ENCODE measurements at regions not wholly inside any gene's neighbourhood (a gene's known extent, or its start where the extent isn't known, plus 50 kb on each side); places are given as distances from the start of the nearest gene placed in this dataset.

DNA sequence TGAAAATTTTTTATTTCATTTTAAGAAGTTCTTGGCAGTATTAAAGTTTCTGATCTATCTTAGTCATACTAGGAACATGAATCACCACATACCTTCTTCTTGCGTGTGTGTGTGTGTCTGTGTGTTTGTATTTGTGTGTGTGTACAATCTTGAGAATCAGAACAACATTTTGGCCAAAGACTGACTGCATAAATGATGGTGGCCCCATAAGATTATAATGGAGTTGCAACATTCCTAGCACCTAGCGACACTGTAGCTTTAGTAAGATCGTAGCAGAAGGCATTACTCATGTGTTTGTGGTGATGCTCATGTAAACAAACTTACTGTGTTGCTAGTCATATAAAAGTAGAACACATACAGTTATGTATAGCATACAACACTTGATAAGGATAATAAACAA, 205.4 kb downstream of the FAM76B start:
- peak; percentile 23 for DNase-seq (ENCODE audit: low read depth)

GRCh38 chr11:95577716-95578460, 211.7 kb downstream of the FAM76B start:
- peak; percentile 66 for DNase-seq (ENCODE audit: low read depth)

DNA sequence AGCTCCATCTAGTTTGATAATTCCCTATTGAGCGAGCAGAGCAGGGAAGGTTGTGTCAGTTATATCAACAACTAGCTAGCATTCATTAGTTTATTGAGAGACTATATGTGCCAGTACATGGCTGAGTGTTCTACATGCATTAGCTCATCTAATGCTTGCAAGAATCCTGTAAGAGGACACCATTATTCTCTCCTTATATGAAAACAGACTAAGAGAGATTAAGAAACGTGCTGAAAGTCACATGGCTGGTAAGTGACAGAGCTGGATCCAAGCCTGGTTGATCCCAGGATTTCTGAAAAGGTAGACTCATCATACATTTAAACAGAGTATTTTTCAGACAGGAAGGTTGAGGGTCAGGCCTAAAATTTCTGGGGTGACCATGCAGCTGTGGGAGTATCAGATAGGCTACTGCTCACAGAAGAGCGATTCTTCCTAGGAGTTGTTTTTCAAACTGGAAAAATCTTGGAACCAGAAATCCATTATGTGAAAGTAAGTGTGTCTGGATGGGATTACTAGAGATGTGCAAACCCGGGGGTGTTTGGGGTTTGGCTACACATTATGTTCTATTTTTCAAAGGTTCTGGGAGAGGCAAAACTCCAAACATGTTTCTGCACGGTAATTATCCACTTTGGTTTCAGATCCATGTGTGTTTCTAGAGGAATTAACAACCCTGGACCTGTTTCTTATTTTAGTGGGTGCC, 213.3 kb downstream of the FAM76B start:
- no peak for DNase-seq (ENCODE audit: low read depth)

GRCh38 chr11:95575517-95575916, 214.1 kb downstream of the FAM76B start:
- DNase-seq (ENCODE audit: low read depth) = peak; percentile 46

DNA sequence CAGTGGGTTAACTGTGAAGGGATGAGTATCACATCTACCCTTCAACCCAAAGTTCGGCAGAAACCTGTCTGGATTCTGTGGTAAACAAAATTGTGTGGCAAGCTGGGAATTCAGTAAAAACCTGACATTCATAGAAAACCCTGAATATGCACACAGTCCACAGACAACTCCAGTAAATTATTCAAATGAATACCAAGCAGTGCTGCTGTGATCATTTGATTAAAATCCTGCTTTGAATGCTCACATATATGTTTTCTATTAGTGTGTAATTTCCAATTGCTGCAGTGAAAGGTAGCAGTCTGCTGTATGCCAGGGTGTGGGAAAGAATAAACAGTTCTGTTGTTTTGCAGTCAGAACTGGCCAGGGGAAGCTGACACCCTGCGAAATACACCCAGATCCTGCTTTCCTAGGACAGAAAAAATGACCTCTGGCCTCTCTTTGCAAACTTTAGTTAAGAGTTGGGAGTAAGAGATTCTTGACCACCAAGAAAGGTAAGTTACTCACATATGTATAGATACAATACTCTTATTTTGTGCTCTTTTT, 217.8 kb downstream of the FAM76B start:
- no peak for DNase-seq (ENCODE audit: low read depth)

GRCh38 chr11:95570845-95571244, 218.7 kb downstream of the FAM76B start:
- no peak for DNase-seq (ENCODE audit: low read depth)

DNA sequence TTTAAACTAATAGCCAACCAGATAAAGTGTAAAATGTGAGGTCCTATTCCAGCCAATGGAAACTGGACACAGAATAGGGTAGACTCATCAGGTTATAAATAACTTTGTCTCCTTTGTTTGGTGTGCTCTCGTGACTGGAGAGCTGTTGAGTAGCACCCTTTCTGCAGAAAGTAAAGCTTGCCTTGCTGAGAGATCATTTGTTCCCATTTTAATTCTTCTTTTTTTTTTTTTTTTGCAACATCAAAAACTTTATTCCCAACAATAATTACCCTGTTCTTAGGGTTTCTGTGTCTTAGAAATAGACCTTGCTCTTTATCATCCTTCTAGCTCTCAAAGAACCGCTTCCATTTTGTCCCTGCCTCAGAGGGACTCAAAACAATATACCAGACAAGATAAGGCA, 220.4 kb downstream of the FAM76B start:
- no peak for DNase-seq (ENCODE audit: low read depth)

DNA sequence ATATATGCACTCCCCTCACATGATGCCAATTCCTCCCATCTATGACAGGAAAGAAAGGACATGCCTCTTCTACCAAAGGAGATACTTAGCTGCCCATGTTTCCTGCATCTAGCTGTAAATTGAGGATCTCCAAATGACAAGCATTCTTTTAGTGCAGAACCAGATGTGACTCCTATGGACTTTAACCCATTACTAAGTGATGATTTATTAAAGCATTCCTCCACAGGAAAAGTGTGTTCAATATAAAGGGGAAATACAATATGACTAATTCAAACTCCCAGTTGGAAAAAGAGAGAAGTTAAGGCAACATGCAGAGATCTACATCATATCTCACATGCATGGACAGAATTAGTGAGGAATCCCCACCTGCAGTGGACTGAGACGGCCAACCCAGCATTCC, 221.3 kb downstream of the FAM76B start:
- no peak for DNase-seq (ENCODE audit: low read depth)

DNA sequence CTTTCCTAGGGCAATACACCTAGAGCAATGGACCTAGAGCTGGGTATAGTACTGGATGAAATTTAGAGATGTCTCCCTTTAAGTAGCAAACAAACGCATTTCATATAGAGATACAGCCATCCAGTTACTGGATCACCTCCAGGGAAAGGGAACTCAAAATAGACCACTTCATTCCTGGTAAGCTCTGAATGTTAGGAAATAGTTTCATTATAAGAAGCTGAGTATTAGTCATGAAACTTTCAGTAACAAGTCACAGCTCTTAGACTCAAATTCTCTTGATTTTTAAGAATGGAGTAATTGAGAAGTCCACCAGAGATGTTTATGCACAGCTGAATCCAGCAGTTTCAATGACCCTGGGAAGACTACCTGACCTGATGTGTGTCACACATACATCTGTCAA, 221.9 kb downstream of the FAM76B start:
- peak; percentile 33 for DNase-seq (ENCODE audit: low read depth)

DNA sequence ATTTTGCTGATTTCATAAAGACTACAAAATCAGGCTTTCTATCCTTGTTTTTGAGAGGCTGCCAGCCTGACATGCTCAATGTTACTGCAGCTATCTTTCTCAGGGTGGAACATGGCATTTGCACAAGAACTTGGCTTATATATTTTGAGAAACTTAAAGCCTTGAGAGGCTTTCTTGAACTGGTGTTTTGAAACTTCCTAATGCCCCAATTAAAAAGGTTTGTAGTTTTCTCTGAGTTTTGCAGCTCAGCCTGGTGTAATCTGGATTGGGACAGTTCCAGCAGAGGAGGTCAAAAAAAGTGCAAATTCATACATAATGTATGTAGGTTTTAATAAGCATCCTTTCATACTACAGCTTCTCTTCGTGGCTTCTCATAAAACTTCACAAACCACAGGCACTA, 223.4 kb downstream of the FAM76B start:
- DNase-seq (ENCODE audit: low read depth) = no peak

- no peak for DNase-seq (ENCODE audit: low read depth)
Measured at GRCh38 chr11:95565724-95566141, 223.8 kb downstream of the FAM76B start.

DNA sequence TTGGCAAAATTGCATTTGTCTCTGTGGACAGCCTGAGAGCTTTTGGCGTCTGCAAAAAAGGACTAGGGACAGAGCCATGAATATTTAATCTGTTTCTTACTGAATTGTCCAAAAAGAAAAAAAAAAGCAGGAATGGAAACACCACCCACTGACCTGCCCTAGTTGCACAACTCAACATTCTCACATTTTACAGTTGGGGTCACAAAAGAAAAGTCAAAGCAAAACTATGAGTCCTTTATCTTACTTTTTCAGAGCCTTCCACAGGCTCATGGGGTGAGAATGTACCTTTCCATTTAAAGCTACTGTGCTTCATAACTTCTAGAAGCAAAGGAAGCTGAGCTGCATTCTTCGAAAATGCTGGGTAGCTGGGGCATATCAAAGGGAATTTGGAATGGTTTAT, 225.7 kb downstream of the FAM76B start:
- no peak for DNase-seq (ENCODE audit: low read depth)

DNA sequence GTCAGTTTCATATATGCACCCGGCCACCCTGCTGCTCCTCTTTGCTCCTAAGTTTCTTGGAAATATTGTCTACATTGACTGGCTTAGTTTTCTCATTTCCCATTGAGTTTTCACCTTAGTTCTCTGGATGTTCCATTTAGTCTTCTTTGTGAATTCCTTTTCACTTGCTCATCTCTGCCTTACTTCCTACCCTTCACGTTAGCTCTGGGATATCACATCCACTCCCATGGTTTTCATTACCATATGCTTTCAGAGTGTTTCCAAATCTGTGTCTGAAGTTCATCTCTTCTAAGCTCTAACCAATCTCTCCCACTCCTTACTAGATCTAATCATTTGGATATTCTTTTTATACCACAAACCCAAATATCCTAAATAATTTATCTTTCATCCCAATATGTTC, 226.4 kb downstream of the FAM76B start:
- DNase-seq (ENCODE audit: low read depth) = no peak

- no peak for DNase-seq (ENCODE audit: low read depth)
Measured at GRCh38 chr11:95562196-95562921, 227.2 kb downstream of the FAM76B start.

DNA sequence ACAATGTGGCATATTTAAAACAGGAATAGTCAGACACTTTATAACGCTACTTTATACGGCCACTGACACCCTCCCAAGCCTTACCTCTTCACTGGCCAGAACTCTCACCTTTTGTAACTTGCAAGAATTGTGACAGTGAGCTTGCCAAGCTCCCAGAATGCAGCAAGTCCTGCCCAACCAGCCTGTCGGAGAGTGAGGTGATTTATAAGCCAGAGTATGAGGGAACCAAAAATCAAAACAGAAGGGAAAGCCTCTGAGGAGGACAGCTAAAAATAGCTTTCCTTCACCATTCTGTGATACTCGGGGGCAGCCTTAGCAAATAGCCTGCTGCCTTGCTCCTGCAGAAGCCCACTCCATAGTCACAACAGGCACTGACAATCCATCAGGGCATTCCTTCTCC, 229.7 kb downstream of the FAM76B start:
- DNase-seq (ENCODE audit: low read depth) = no peak

- no peak for DNase-seq (ENCODE audit: low read depth)
Measured at GRCh38 chr11:95557376-95557775, 232.2 kb downstream of the FAM76B start.

DNA sequence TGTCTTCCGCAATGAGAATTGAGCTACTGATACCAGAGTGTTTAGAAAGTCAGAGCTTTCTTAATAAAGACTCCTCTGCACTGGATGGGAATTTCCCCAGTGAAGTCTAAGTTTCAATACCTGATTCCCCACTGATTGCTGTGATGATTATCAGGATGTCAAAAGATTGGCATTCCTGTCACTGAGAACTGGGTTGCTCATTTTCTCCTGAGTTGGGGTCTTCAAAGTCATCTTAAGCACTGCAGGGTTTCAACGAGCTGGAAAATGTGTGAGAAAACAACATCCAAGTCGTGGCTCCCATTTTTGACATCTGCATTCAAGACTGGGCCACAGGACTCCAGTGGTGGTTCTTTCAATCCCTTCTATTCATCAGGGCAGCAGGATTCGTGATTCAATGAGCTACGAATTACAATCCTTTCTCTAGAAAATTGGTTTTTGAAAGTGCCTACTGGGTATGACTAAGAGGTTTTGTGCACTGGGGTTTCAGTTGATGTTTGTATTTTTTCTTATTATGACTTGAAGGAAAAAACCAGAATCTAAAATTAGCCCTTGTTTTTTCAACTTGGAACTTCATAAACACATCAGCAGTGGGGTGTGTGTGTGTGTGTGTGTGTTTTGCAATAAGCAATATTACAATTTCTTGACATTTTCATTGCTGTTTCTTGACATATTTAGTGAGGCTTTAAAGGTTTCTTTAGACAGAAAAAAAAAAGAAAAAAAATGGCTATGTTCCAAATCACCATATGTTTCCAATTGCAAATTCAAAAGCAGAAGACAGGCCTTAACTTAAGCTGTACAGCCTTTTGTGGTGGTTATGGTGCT, 233.0 kb downstream of the FAM76B start:
- DNase-seq (ENCODE audit: low read depth) = peak; percentile 71

GRCh38 chr11:95556011-95556341, 233.6 kb downstream of the FAM76B start:
- DNase-seq (ENCODE audit: low read depth) = no peak

- DNase-seq (ENCODE audit: low read depth) = no peak
Measured at GRCh38 chr11:95554911-95555310, 234.7 kb downstream of the FAM76B start.

DNA sequence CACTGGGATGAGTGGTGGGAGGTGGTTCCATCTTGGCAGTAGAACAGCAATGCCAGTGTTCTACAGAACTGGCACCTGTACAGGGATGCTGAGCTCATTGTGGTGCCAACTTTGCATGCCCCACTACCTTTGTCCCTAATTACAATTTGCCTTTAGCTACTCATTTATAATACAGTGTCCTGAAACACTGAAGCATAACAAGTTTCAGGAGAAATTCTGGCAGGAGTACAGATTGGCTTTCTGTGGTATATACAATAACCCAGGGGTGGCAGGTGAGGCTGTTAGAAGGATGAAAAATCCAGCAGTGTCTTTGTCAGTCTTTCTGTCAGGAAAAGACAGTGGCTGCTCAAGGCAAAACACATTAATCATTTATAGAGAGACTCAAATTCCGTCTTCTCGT, 240.3 kb downstream of the FAM76B start:
- no peak for DNase-seq (ENCODE audit: low read depth)

DNA sequence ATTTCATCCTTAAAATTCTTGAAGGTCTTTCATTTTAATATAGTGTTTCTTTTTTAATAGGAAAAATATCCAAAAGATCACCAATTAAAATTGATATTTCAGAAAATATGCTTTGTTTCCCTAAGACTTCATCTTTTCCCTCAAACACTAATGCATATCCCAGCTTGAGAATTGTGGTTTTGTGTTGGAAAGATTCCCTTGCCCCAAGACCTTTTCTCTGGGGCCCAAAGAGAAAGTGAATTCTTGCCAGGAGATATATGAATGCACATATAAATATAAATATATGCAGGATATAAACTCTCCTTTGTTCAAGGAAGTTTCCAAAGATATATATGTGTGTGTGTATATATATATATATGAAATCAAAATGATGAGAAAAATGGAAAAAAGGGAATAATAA, 241.2 kb downstream of the FAM76B start:
- DNase-seq (ENCODE audit: low read depth) = no peak

GRCh38 chr11:95547976-95548375, 241.6 kb downstream of the FAM76B start:
- DNase-seq (ENCODE audit: low read depth) = no peak

All from fibroblast of the conjunctiva (primary cell).